ENCODE measurements at regions not wholly inside any gene's neighbourhood (a gene's known extent, or its start where the extent isn't known, plus 50 kb on each side); places are given as distances from the start of the nearest gene placed in this dataset.

DNA sequence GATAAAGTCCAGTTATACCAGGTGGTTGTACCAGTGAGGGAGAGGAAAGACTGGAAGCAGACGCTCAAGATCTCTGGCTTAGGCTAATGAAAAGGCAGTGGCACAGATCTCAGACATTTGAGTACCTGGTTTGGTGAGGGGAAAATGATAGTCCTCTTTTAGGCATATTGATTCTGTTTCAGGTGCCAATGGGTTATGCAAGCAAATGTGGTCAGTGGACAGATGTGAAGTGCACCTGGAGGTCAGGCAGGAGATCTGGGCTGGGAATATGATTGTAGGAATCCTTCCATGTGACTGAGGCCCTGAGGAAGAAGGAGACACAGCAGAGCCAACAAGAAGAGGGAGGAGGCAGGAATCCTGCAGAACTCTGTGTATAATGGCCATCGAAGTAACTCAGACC, 63.7 kb upstream of the SMARCA2 start:
- H3K9me2 ChIP-seq (ENCODE audit: insufficient read depth): peaks cover 6% of the 10 kb centered on the region; the same call in 1 of the 2 replicates

GRCh38 chr9:1952001-1952400, 63.1 kb upstream of the SMARCA2 start:
- no peak overlapping the region for H3K4me3 Mint-ChIP-seq
- Histone ChIP-seq H3K4me3 (no peak overlapping the region), H4K20me1 (replicated peaks; ENCODE audit: insufficient read depth) (no peaks in the 10 kb centered on the region), H3K79me2 (replicated peaks; ENCODE audit: insufficient read depth) (no peaks in the 10 kb centered on the region), H3K36me3 (ENCODE audit: insufficient read depth) (no peaks in the 10 kb centered on the region), H2AFZ (no peak overlapping the region), H3K27me3 (ENCODE audit: insufficient read depth) (no peaks in the 10 kb centered on the region), H3K27ac (ENCODE audit: low read depth) (no peak overlapping the region), H3F3A (replicated peaks; ENCODE audit: low read depth) (no peaks in the 10 kb centered on the region), H3K9me2 (ENCODE audit: insufficient read depth) (peaks cover 6% of the 10 kb centered on the region; the same call in 1 of the 2 replicates), H3K4me1 (ENCODE audit: insufficient read depth) (peaks cover 47% of the 10 kb centered on the region), H3K4me2 (no peak overlapping the region; the same call in 1 of the 2 replicates)
- H3K4me1 Mint-ChIP-seq: peaks cover 10% of the 10 kb centered on the region; the same call in 2 of the 3 replicates
- no peaks in the 10 kb centered on the region for H3K9me3 Mint-ChIP-seq
- ATAC-seq (no peak), DNase-seq (ENCODE audit: low spot score) (no peak)
- no peaks in the 10 kb centered on the region for H3K27me3 Mint-ChIP-seq (ENCODE audit: insufficient read depth, low read depth, poor library complexity)
- H3K27ac Mint-ChIP-seq: no peak overlapping the region
- no peaks in the 10 kb centered on the region for H3K36me3 Mint-ChIP-seq (ENCODE audit: low read depth)
- TF ChIP-seq STAT1 (IDR thresholded peaks at IDR 0.05; ENCODE audit: unreplicated experiment) (no peak), NANOG (IDR thresholded peaks at IDR 0.05; ENCODE audit: borderline replicate concordance) (no peak), EZH2 (IDR thresholded peaks at IDR 0.05; ENCODE audit: low read depth, unreplicated experiment) (no peak), CTCF (conservative IDR thresholded peaks at IDR 0.05; ENCODE audit: low read depth in 2 of 2) (no peak), ZNF331 (CRISPR knock-in tag; IDR thresholded peaks at IDR 0.05; ENCODE audit: low read depth) (no peak), EZH2phosphoT487 (IDR thresholded peaks at IDR 0.05; ENCODE audit: unreplicated experiment) (no peak)
- TF ChIP-seq, protein P1, sequence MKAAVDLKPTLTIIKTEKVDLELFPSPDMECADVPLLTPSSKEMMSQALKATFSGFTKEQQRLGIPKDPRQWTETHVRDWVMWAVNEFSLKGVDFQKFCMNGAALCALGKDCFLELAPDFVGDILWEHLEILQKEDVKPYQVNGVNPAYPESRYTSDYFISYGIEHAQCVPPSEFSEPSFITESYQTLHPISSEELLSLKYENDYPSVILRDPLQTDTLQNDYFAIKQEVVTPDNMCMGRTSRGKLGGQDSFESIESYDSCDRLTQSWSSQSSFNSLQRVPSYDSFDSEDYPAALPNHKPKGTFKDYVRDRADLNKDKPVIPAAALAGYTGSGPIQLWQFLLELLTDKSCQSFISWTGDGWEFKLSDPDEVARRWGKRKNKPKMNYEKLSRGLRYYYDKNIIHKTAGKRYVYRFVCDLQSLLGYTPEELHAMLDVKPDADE (IDR thresholded peaks at IDR 0.05): no peak
- TF ChIP-seq, protein P2, sequence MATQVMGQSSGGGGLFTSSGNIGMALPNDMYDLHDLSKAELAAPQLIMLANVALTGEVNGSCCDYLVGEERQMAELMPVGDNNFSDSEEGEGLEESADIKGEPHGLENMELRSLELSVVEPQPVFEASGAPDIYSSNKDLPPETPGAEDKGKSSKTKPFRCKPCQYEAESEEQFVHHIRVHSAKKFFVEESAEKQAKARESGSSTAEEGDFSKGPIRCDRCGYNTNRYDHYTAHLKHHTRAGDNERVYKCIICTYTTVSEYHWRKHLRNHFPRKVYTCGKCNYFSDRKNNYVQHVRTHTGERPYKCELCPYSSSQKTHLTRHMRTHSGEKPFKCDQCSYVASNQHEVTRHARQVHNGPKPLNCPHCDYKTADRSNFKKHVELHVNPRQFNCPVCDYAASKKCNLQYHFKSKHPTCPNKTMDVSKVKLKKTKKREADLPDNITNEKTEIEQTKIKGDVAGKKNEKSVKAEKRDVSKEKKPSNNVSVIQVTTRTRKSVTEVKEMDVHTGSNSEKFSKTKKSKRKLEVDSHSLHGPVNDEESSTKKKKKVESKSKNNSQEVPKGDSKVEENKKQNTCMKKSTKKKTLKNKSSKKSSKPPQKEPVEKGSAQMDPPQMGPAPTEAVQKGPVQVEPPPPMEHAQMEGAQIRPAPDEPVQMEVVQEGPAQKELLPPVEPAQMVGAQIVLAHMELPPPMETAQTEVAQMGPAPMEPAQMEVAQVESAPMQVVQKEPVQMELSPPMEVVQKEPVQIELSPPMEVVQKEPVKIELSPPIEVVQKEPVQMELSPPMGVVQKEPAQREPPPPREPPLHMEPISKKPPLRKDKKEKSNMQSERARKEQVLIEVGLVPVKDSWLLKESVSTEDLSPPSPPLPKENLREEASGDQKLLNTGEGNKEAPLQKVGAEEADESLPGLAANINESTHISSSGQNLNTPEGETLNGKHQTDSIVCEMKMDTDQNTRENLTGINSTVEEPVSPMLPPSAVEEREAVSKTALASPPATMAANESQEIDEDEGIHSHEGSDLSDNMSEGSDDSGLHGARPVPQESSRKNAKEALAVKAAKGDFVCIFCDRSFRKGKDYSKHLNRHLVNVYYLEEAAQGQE (IDR thresholded peaks at IDR 0.05; ENCODE audit: unreplicated experiment): no peak

More for the DNA sequence above, 63.7 kb upstream of the SMARCA2 start:
- no peaks in the 10 kb centered on the region for H3K27me3 Mint-ChIP-seq (ENCODE audit: insufficient read depth, low read depth, poor library complexity)
- H3K36me3 Mint-ChIP-seq (ENCODE audit: low read depth): no peaks in the 10 kb centered on the region
- no peaks in the 10 kb centered on the region for H3K36me3 ChIP-seq (ENCODE audit: insufficient read depth)
- H3K9me3 Mint-ChIP-seq: no peaks in the 10 kb centered on the region
- peak overlapping the region; percentile 35; the same call in 1 of the 2 replicates for H3K4me2 ChIP-seq
- DNase-seq (ENCODE audit: low spot score) (no peak), ATAC-seq (no peak)
- no peak overlapping the region for H3K4me3 Mint-ChIP-seq
- TF ChIP-seq STAT1 (IDR thresholded peaks at IDR 0.05; ENCODE audit: unreplicated experiment) (no peak), NANOG (IDR thresholded peaks at IDR 0.05; ENCODE audit: borderline replicate concordance) (no peak), ZNF331 (CRISPR knock-in tag; IDR thresholded peaks at IDR 0.05; ENCODE audit: low read depth) (no peak), CREB1 (CRISPR knock-in tag; IDR thresholded peaks at IDR 0.05; ENCODE audit: low read depth) (no peak), CTCF (conservative IDR thresholded peaks at IDR 0.05; ENCODE audit: low read depth in 2 of 2) (no peak)
- TF ChIP-seq, protein P1 (IDR thresholded peaks at IDR 0.05): no peak
- peaks cover 10% of the 10 kb centered on the region; the same call in 2 of the 3 replicates for H3K4me1 Mint-ChIP-seq
- peak overlapping the region; percentile 34; the same call in 1 of the 2 replicates for H2AFZ ChIP-seq
- H3K27ac ChIP-seq (ENCODE audit: low read depth): no peak overlapping the region
- H3K4me1 ChIP-seq (ENCODE audit: insufficient read depth): peaks cover 47% of the 10 kb centered on the region
- H3F3A ChIP-seq (replicated peaks; ENCODE audit: low read depth): no peaks in the 10 kb centered on the region
- no peaks in the 10 kb centered on the region for H3K27me3 ChIP-seq (ENCODE audit: insufficient read depth)
- H4K20me1 ChIP-seq (replicated peaks; ENCODE audit: insufficient read depth): no peaks in the 10 kb centered on the region
- no peak overlapping the region for H3K27ac Mint-ChIP-seq
- no peaks in the 10 kb centered on the region for H3K79me2 ChIP-seq (replicated peaks; ENCODE audit: insufficient read depth)
- no peak overlapping the region for H3K4me3 ChIP-seq

Measured in GM23338 (cell line).